ENCODE measurements at regions not wholly inside any gene's neighbourhood (a gene's known extent, or its start where the extent isn't known, plus 50 kb on each side); places are given as distances from the start of the nearest gene placed in this dataset.
"Not testable (repeated sequence)": the region's sequence is repeated elsewhere in the genome, so short reads cannot be mapped to it uniquely, and the experiment has no call there.

DNA sequence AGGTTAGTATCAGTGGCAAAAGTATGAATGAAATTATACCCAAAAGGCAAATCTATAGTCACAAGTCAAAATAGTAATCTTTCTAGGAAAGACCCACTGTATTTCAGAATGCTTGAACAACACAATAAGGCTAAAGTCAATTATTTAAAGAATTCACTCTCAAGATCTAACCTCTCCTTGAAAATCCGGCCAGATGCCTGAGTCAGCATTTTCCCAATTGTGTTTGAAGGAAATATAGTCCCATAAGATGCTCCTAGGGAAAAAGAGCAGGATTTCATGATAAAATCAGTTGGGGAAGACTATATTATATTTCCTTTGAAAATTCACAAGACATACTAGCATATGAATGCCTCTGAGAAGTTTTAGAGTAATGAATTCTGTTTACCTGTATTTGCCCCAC lies 1075.0 kb downstream of the GRM8 start:
- DNase-seq (ENCODE audit: low spot score) = no peak

DNA sequence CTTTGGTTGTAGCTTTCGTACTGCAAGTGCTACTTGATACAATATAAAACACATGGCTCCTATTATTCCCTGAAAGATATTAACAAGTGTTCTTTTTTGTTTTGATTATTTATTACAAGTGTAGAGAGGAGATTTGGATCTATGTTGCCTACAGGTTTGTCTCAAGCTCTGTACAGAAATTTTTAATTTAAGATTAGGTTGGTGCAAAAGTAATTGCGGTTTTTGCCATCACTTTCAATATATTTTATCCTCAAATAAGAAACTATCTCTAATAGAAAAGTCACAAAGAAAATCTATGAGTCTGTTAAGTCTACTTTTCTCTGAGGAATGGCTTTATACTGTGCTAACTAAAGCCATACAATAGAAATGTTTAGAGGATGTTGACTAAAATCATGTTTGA lies 1086.1 kb downstream of the GRM8 start:
- no peak for DNase-seq (ENCODE audit: low spot score)

DNA sequence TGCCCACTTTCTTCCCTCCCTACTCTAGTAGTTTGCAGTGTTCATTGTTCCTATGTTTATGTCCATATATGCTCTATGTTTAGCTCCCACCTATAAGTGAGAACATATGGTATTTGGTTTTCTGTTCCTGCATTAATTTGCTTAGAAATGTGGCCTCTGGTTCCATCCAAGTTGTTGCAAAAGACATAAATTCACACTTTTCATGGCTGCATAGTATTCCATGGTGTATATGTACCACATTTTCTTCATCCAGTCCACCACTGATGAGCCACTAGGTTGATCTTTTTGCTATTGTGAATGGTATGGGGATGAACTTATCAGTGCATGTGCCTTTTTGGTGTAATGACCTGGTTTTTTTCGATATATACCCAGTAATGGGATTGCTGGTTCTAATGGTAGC lies 1089.1 kb downstream of the GRM8 start:
- no peak for DNase-seq (ENCODE audit: low spot score)

- no peak for DNase-seq (ENCODE audit: low spot score)
Observed at GRCh38 chr7:126157391-126157790, 1095.3 kb downstream of the GRM8 start.

- no peak for DNase-seq (ENCODE audit: low spot score)
Observed at GRCh38 chr7:126150278-126150958, 1102.3 kb downstream of the GRM8 start.

GRCh38 chr7:126140858-126141466 lies 1111.8 kb downstream of the GRM8 start:
- no peak for DNase-seq (ENCODE audit: low spot score)

GRCh38 chr7:126119981-126120380 lies 1132.8 kb downstream of the GRM8 start:
- no peak for DNase-seq (ENCODE audit: low spot score)

GRCh38 chr7:126103582-126103981 lies 1149.2 kb downstream of the GRM8 start:
- DNase-seq (ENCODE audit: low spot score) = no peak

DNA sequence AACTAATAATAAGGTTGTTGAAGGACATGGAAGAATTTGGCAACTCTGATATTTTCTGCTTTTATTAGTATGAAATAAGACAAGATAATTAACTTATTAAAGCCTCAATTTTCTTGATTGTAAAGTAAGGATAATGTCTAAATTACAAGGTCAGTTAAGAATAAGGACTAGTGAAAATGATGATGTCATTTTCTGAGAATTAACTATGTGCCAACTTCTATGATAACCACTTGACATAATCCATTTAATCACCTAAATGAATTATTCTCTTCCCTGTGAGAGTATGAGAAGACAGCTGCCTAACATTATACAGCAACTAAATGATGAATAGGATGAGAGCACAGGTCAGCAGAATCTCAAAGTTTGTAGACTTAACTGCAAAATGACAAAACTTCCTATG lies 1153.4 kb upstream of the POT1 start:
- no peak for DNase-seq (ENCODE audit: low spot score)

DNA sequence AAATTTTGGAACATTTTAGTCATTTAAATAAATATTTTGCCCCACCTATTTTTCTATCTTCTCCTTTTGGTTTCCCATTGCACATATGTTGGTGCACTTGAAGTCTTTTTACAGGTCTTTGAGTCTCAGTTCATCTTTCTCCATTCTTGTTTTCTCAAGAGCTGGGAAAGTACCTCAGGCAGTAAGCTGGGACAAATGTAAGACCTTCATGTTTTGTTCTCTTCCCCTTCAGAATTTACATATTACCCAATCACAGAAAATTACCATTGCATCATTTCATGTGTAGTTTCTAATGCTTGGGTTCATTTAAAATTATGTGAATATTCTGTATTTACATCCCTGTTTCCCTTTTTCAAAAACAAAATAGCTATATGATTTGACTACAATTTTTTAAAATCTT lies 1150.0 kb upstream of the POT1 start:
- DNase-seq (ENCODE audit: low spot score) = no peak

- DNase-seq (ENCODE audit: low spot score) = no peak
Observed at GRCh38 chr7:126079151-126079550, 1149.5 kb upstream of the POT1 start.

DNA sequence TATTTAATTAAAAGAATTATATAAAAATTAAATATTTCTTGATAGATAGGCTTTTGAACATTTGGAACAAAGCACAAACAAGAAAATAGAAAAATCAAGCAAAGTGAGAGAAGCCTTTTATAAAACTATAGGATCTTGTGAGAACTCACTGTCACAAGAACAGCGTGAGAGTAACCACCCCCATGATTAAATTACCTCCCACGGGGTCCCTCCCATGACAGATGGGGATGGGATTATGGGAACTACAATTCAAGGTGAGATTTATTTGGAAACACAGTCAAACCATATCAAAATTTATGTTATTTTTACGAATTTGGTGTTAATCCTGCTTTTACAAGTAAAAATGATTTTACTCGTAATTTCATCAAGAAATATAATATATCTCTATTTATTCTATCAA lies 1136.1 kb upstream of the POT1 start:
- DNase-seq (ENCODE audit: low spot score) = no peak

- no peak for DNase-seq (ENCODE audit: low spot score)
Observed at GRCh38 chr7:126057979-126058378, 1128.4 kb upstream of the POT1 start.

DNA sequence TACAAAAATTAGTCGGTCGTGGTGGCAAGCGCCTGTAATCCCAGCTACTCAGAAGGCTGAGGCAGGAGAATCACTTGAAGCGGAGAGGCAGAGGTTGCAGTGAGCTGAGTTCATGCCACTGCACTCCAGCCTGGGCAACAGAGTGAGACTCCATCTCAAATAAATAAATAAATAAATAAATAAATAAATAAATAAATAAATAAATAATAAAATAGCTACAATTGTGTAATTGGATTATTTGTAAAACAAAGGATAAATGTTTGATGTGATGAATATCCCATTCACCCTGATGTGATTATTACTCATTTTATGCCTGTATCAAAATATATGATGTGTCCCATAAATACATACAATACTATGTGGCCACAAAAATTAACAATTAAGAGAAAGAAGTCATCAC lies 1127.0 kb upstream of the POT1 start:
- DNase-seq (ENCODE audit: low spot score) = not testable (repeated sequence)

- no peak for DNase-seq (ENCODE audit: low spot score)
Observed at GRCh38 chr7:126052229-126052628, 1122.6 kb upstream of the POT1 start.

GRCh38 chr7:126044662-126045061 lies 1115.0 kb upstream of the POT1 start:
- DNase-seq (ENCODE audit: low spot score) = no peak

- DNase-seq (ENCODE audit: low spot score) = no peak
Observed at GRCh38 chr7:126041472-126041871, 1111.8 kb upstream of the POT1 start.

DNA sequence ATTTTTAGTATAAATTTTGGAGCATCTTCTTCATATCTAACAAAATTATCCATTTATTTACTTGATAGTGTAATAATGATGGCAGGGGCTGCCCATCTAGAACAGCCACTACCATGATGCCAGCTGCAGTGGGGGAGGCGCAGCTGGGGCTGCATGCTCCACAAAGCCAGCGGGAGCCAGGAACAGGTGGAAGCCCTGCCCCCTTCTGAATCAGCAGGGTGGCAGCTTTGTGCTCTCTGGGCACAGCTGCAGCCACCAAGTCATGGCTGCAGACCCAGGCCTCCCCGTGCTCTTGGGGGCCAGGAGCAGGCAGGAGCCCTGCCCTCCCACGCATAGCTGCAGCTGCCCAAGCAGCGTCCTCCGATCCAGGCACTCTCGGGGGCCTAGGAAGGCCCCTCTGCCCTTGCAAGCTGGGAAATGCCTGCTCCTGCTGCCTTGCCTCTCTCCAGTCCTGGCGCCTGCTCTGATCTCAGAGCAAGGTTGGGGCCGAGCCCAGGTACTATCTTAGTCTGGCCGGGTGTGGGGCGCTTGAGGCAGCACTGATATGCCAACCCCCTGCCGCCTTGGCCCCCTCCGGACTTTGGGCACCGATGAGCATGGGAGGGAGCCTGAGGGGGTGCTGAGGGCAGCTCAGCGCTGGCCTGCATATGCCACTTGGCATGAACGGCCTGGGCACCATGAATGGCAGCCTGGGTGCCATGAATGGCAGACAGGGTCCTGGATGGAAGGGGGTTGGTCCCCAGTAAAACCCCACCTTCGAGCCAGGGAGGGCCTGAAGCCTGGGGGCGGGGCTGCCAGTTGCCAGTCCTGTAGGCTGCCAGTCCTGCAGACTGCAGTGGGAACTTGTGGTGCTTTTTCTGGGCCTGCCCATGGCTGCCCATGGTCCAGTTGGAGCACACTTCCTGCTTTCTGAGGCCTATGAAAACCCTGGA lies 1110.8 kb upstream of the POT1 start:
- no peak for DNase-seq (ENCODE audit: low spot score)

GRCh38 chr7:126026421-126027088 lies 1096.9 kb upstream of the POT1 start:
- DNase-seq (ENCODE audit: low spot score) = no peak

- DNase-seq (ENCODE audit: low spot score) = no peak
Observed at GRCh38 chr7:126022452-126022851, 1092.8 kb upstream of the POT1 start.

- DNase-seq (ENCODE audit: low spot score) = no peak
Observed at GRCh38 chr7:126016722-126017121, 1087.1 kb upstream of the POT1 start.

DNA sequence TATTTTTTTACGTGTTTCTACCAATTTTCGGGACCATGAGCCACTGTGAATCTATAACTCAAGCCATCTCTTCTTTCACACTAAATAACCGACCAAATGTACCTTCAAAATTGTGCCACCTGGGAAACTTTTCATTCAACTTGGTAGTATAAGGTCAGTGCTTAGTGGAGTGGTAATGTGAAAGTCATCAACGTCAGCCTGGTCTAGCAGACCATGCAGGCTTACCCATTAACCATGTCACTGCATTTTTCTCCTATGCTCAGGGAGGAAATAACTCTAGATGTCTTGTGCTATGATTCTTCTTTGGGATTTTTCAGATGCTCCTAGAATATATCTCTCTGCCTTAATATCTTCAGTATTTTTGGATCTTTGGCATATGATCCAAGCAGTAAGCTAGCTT lies 1075.4 kb upstream of the POT1 start:
- no peak for DNase-seq (ENCODE audit: low spot score)

- DNase-seq (ENCODE audit: low spot score) = no peak
Observed at GRCh38 chr7:126001349-126001748, 1071.7 kb upstream of the POT1 start.

Measured in hematopoietic multipotent progenitor cell treated with erythropoietin and hydrocortisone succinate and interleukin-3 and kit ligand, for 17 days (in vitro differentiated cells).